ENCODE measurements at regions not wholly inside any gene's neighbourhood (a gene's known extent, or its start where the extent isn't known, plus 50 kb on each side); places are given as distances from the start of the nearest gene placed in this dataset.

DNA sequence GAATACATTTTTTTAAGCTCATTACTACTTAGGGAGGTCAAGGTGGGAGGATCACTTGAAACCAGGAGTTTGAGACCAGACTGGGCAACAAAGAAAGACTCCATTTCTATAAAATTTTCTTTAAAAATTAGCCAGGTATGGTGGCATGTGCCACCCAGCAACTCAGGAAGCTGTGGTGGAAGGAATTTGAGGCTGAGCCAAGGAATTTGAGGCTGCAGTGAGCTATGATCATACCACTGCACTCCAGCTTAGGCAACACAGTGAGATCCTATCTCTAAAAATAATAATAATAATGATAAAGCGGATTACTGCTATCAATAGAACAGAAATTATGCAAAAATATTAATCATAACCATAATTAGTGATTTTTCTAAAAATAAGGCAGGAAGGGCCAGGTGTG lies 170.3 kb downstream of the COPRS start:
- Histone ChIP-seq H2AFZ (ENCODE audit: low read depth, low read length) (no peak overlapping the region), H3K4me2 (ENCODE audit: insufficient read depth, low read length) (no peak overlapping the region), H4K20me1 (replicated peaks; ENCODE audit: control insufficient read depth, extremely low read depth, insufficient read depth, low read length) (no peaks in the 10 kb centered on the region), H3K9me1 (replicated peaks; ENCODE audit: control insufficient read depth, extremely low read depth, insufficient read depth, low read length) (no peaks in the 10 kb centered on the region), H3K9me3 (replicated peaks; ENCODE audit: control insufficient read depth, insufficient read depth, low read length) (no peaks in the 10 kb centered on the region), H3K27ac (ENCODE audit: insufficient read depth, low read depth, low read length) (no peak overlapping the region), H3K4me1 (ENCODE audit: control insufficient read depth, extremely low read depth, insufficient read depth, low read length) (no peaks in the 10 kb centered on the region), H3K79me2 (ENCODE audit: control insufficient read depth, insufficient read depth, low read length) (no peaks in the 10 kb centered on the region), H3K9ac (replicated peaks; ENCODE audit: extremely low read depth, insufficient read depth, low read length) (no peak overlapping the region), H3K27me3 (ENCODE audit: control insufficient read depth in 2 of 2, insufficient read depth in 2 of 2, low read length in 2 of 2) (peaks cover 4 to 8% of the 10 kb centered on the region in 2 experiments), H3K36me3 (ENCODE audit: control insufficient read depth in 2 of 2, extremely low read depth in 1 of 2, insufficient read depth in 2 of 2, low read length in 2 of 2) (no peaks in the 10 kb centered on the region), H3K4me3 (replicated peaks in 1 of 3; ENCODE audit: insufficient read depth in 1 of 3, low read depth in 1 of 3, low read length in 3 of 3) (no peak overlapping the region)
- FAIRE-seq (no peak), DNase-seq (ENCODE audit: low read depth, low spot score) (no peak)
- intact Hi-C loops (cut with micrococcal nuclease) = no loop called here
- ChIA-PET POLR2A (no interaction called here), CTCF (interaction anchor here (1.9 kb wide), 1 partner anchor 38 kb away, joined by 5 read pairs; no protein-coding TSS in a partner anchor)
- BruUV-seq (replicated peaks) = no TSS peak
- dilution Hi-C loops (cut with MboI; ENCODE audit: extremely low pct_ligation_motif_present, low sequenced_read_pairs) = no loop called here
- TF ChIP-seq JUN (IDR thresholded peaks at IDR 0.05; ENCODE audit: borderline replicate concordance, insufficient read depth, insufficient read length, low read depth) = no peak
- TF ChIP-seq EZH2 (IDR thresholded peaks at IDR 0.05; ENCODE audit: borderline replicate concordance, low read depth, low read length, severe bottlenecking) = no peak
- TF ChIP-seq, protein P1, sequence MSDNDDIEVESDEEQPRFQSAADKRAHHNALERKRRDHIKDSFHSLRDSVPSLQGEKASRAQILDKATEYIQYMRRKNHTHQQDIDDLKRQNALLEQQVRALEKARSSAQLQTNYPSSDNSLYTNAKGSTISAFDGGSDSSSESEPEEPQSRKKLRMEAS (IDR thresholded peaks at IDR 0.05; ENCODE audit: insufficient read depth, insufficient read length) = no peak
- TF ChIP-seq GATA2 (IDR thresholded peaks at IDR 0.05; ENCODE audit: insufficient read depth, insufficient read length, low read depth, low read length) = no peak
- no peak for TF ChIP-seq POLR2A (IDR thresholded peaks at IDR 0.05; ENCODE audit: low read depth, low read length)
- TF ChIP-seq MYC (IDR thresholded peaks at IDR 0.05; ENCODE audit: low read depth, low read length) = no peak
- no peak for TF ChIP-seq POLR2AphosphoS5 (IDR thresholded peaks at IDR 0.05; ENCODE audit: insufficient read depth, low read depth, low read length)
- TF ChIP-seq CTCF (IDR thresholded peaks at IDR 0.05; ENCODE audit: extremely low read depth in 1 of 2, insufficient read depth in 1 of 2, low read depth in 1 of 2, low read length in 2 of 2) = no peak
- TF ChIP-seq FOS (IDR thresholded peaks at IDR 0.05; ENCODE audit: borderline replicate concordance, insufficient read depth, low read length) = no peak
